ENCODE measurements at regions not wholly inside any gene's neighbourhood (a gene's known extent, or its start where the extent isn't known, plus 50 kb on each side); places are given as distances from the start of the nearest gene placed in this dataset.

- Histone ChIP-seq H3K27ac (ENCODE audit: low read depth, low read length) (no peak overlapping the region), H3K9ac (ENCODE audit: low read length) (no peak overlapping the region), H3K4me3 (ENCODE audit: insufficient read depth, low read depth, low read length) (no peak overlapping the region), H3K79me2 (ENCODE audit: insufficient read depth, low read length) (no peaks in the 10 kb centered on the region), H3K27me3 (ENCODE audit: insufficient read depth, low read length) (no peaks in the 10 kb centered on the region), H3K4me1 (ENCODE audit: insufficient read depth, low read length) (no peaks in the 10 kb centered on the region), H3K9me3 (ENCODE audit: insufficient read depth, low read depth, low read length) (no peaks in the 10 kb centered on the region), H2AFZ (ENCODE audit: low read depth, low read length) (no peak overlapping the region), H3K4me2 (ENCODE audit: low read length) (no peak overlapping the region), H4K20me1 (ENCODE audit: insufficient read depth, low read length) (no peaks in the 10 kb centered on the region), H3K36me3 (ENCODE audit: insufficient read depth, low read length) (no peaks in the 10 kb centered on the region)
- FAIRE-seq (no peak), DNase-seq (ENCODE audit: low read depth) (no peak)
- Mint-ChIP-seq H3K9me3 (ENCODE audit: unreplicated experiment) (no peaks in the 10 kb centered on the region), H3K27me3 (ENCODE audit: low read depth, unreplicated experiment) (no peaks in the 10 kb centered on the region), H3K36me3 (ENCODE audit: low read depth, unreplicated experiment) (no peaks in the 10 kb centered on the region), H3K4me1 (ENCODE audit: low read depth, unreplicated experiment) (peaks cover 3% of the 10 kb centered on the region), H3K27ac (ENCODE audit: unreplicated experiment) (no peak overlapping the region), H3K4me3 (ENCODE audit: unreplicated experiment) (no peak overlapping the region)
- TF ChIP-seq CTCF (IDR thresholded peaks at IDR 0.05; ENCODE audit: insufficient read depth, low read depth, low read length) (no peak), EZH2 (IDR thresholded peaks at IDR 0.05; ENCODE audit: insufficient read depth, low read length) (no peak)
These were observed 270.6 kb upstream of the PHF14 start for GRCh38 chr7:10703059-10703458.

- H3K4me3 Mint-ChIP-seq (ENCODE audit: unreplicated experiment), result no peak overlapping the region
- H3K4me1 ChIP-seq (ENCODE audit: insufficient read depth, low read length), result no peaks in the 10 kb centered on the region
- no peaks in the 10 kb centered on the region for H3K36me3 ChIP-seq (ENCODE audit: insufficient read depth, low read length)
- no peaks in the 10 kb centered on the region for H4K20me1 ChIP-seq (ENCODE audit: insufficient read depth, low read length)
- H3K27me3 ChIP-seq (ENCODE audit: insufficient read depth, low read length), result no peaks in the 10 kb centered on the region
- no peaks in the 10 kb centered on the region for H3K36me3 Mint-ChIP-seq (ENCODE audit: low read depth, unreplicated experiment)
- no peaks in the 10 kb centered on the region for H3K27me3 Mint-ChIP-seq (ENCODE audit: low read depth, unreplicated experiment)
- no peak overlapping the region for H2AFZ ChIP-seq (ENCODE audit: low read depth, low read length)
- FAIRE-seq (no peak), DNase-seq (ENCODE audit: low read depth) (no peak)
- H3K4me3 ChIP-seq (ENCODE audit: insufficient read depth, low read depth, low read length), result no peak overlapping the region
- H3K4me2 ChIP-seq (ENCODE audit: low read length), result no peak overlapping the region
- no peak overlapping the region for H3K27ac ChIP-seq (ENCODE audit: low read depth, low read length)
- H3K4me1 Mint-ChIP-seq (ENCODE audit: low read depth, unreplicated experiment), result peaks cover 3% of the 10 kb centered on the region
- no peaks in the 10 kb centered on the region for H3K79me2 ChIP-seq (ENCODE audit: insufficient read depth, low read length)
- no peak overlapping the region for H3K9ac ChIP-seq (ENCODE audit: low read length)
- no peaks in the 10 kb centered on the region for H3K9me3 ChIP-seq (ENCODE audit: insufficient read depth, low read depth, low read length)
- TF ChIP-seq EZH2 (IDR thresholded peaks at IDR 0.05; ENCODE audit: insufficient read depth, low read length) (no peak), CTCF (IDR thresholded peaks at IDR 0.05; ENCODE audit: insufficient read depth, low read depth, low read length) (no peak)
- no peaks in the 10 kb centered on the region for H3K9me3 Mint-ChIP-seq (ENCODE audit: unreplicated experiment)
- H3K27ac Mint-ChIP-seq (ENCODE audit: unreplicated experiment), result no peak overlapping the region
These were observed 269.7 kb upstream of the PHF14 start for GRCh38 chr7:10703981-10704380.

- Mint-ChIP-seq H3K27me3 (ENCODE audit: low read depth, unreplicated experiment) (no peaks in the 10 kb centered on the region), H3K27ac (ENCODE audit: unreplicated experiment) (no peak overlapping the region), H3K36me3 (ENCODE audit: low read depth, unreplicated experiment) (no peaks in the 10 kb centered on the region), H3K9me3 (ENCODE audit: unreplicated experiment) (no peaks in the 10 kb centered on the region), H3K4me1 (ENCODE audit: low read depth, unreplicated experiment) (peaks cover 3% of the 10 kb centered on the region), H3K4me3 (ENCODE audit: unreplicated experiment) (no peak overlapping the region)
- Histone ChIP-seq H3K9ac (ENCODE audit: low read length) (no peak overlapping the region), H3K79me2 (ENCODE audit: insufficient read depth, low read length) (no peaks in the 10 kb centered on the region), H3K27me3 (ENCODE audit: insufficient read depth, low read length) (no peaks in the 10 kb centered on the region), H3K4me3 (ENCODE audit: insufficient read depth, low read depth, low read length) (no peak overlapping the region), H3K36me3 (ENCODE audit: insufficient read depth, low read length) (no peaks in the 10 kb centered on the region), H2AFZ (ENCODE audit: low read depth, low read length) (no peak overlapping the region), H3K4me1 (ENCODE audit: insufficient read depth, low read length) (no peaks in the 10 kb centered on the region), H4K20me1 (ENCODE audit: insufficient read depth, low read length) (no peaks in the 10 kb centered on the region), H3K9me3 (ENCODE audit: insufficient read depth, low read depth, low read length) (no peaks in the 10 kb centered on the region), H3K4me2 (ENCODE audit: low read length) (no peak overlapping the region), H3K27ac (ENCODE audit: low read depth, low read length) (no peak overlapping the region)
- FAIRE-seq (no peak), DNase-seq (ENCODE audit: low read depth) (no peak)
- no peak for TF ChIP-seq CTCF (IDR thresholded peaks at IDR 0.05; ENCODE audit: insufficient read depth, low read depth, low read length)
- no peak for TF ChIP-seq EZH2 (IDR thresholded peaks at IDR 0.05; ENCODE audit: insufficient read depth, low read length)
These were observed 269.0 kb upstream of the PHF14 start for GRCh38 chr7:10704653-10705052.

All from astrocyte (in vitro differentiated cells and primary cell).